ENCODE measurements at regions not wholly inside any gene's neighbourhood (a gene's known extent, or its start where the extent isn't known, plus 50 kb on each side); places are given as distances from the start of the nearest gene placed in this dataset.

GRCh38 chr14:53790731-53791500 lies 165.7 kb downstream of the BMP4 start:
- Mint-ChIP-seq H3K36me3 (no peaks in the 10 kb centered on the region), H3K27me3 (no peaks in the 10 kb centered on the region), H3K4me1 (ENCODE audit: unreplicated experiment) (no peaks in the 10 kb centered on the region), H3K4me3 (no peak overlapping the region), H3K9me3 (no peaks in the 10 kb centered on the region), H3K27ac (no peak overlapping the region)
- no peak for DNase-seq (ENCODE audit: extremely low spot score, unreplicated experiment)
- TF ChIP-seq, protein P1, sequence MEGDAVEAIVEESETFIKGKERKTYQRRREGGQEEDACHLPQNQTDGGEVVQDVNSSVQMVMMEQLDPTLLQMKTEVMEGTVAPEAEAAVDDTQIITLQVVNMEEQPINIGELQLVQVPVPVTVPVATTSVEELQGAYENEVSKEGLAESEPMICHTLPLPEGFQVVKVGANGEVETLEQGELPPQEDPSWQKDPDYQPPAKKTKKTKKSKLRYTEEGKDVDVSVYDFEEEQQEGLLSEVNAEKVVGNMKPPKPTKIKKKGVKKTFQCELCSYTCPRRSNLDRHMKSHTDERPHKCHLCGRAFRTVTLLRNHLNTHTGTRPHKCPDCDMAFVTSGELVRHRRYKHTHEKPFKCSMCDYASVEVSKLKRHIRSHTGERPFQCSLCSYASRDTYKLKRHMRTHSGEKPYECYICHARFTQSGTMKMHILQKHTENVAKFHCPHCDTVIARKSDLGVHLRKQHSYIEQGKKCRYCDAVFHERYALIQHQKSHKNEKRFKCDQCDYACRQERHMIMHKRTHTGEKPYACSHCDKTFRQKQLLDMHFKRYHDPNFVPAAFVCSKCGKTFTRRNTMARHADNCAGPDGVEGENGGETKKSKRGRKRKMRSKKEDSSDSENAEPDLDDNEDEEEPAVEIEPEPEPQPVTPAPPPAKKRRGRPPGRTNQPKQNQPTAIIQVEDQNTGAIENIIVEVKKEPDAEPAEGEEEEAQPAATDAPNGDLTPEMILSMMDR (conservative IDR thresholded peaks at IDR 0.05), result no peak

DNA sequence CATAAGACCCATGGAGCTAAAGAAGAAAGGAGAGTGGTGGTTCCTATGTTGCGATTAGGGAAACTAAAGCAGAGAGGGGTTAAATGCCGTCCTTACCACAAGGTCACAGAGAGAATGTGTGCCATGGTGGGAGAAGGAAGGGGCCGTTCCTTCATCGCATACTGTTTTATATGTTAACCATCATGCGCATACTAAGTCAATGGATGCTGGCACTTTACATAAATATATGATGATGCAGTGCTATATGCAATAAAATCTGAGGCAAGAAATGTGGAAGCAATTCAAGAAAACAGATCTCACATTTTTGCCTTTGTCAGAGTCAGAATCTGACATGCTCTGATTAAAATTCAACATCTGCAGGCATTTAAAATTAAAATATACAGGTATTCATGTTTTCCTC lies 168.1 kb downstream of the BMP4 start:
- Mint-ChIP-seq H3K4me3 (no peak overlapping the region), H3K27me3 (no peaks in the 10 kb centered on the region), H3K36me3 (no peaks in the 10 kb centered on the region), H3K27ac (no peak overlapping the region), H3K9me3 (no peaks in the 10 kb centered on the region), H3K4me1 (ENCODE audit: unreplicated experiment) (no peaks in the 10 kb centered on the region)
- TF ChIP-seq, protein P1 (conservative IDR thresholded peaks at IDR 0.05), result no peak
- no peak for DNase-seq (ENCODE audit: extremely low spot score, unreplicated experiment)

DNA sequence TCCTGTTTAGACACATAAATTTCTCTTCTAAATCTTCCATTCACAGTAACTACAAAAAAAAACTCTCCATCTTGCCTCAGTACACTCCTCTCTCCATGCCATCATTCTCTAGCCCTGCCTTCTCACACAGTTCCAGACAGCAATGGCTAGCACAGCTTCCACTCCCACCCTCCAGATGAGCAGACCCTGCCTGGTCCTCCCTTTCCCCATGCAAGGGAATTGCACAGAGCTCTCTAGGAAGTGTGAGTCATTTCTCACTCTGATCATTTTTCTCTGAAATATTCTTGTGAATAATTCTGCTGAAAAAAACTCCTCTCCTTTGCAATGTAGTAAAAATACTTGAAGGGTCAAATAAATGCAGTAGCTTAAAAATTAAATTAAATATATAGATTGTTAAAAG lies 170.6 kb downstream of the BMP4 start:
- TF ChIP-seq, protein P1 (conservative IDR thresholded peaks at IDR 0.05), result no peak
- H3K4me1 Mint-ChIP-seq (ENCODE audit: unreplicated experiment), result no peaks in the 10 kb centered on the region
- H3K36me3 Mint-ChIP-seq, result no peaks in the 10 kb centered on the region
- no peak overlapping the region for H3K27ac Mint-ChIP-seq
- no peaks in the 10 kb centered on the region for H3K27me3 Mint-ChIP-seq
- no peaks in the 10 kb centered on the region for H3K9me3 Mint-ChIP-seq
- H3K4me3 Mint-ChIP-seq, result no peak overlapping the region
- DNase-seq (ENCODE audit: extremely low spot score, unreplicated experiment), result no peak

DNA sequence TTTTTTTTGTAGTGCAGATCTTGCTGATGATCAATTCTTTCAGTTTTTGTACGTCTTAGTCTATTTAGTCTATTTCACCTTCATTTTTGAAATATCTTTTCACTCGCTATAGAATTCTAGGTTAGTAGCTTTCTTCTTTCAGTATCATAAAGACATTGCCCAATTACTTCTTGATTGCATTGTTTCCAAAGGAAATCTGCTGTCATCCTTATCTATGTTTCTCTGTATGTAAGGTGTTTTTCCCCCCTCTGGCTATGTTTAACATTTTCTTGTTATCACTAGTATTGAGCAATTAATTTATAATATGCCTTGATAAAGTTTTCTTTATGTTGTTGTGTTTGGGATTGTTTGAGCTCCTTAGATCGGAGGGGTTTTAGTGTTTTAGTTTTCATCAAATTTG lies 171.9 kb downstream of the BMP4 start:
- no peaks in the 10 kb centered on the region for H3K36me3 Mint-ChIP-seq
- no peaks in the 10 kb centered on the region for H3K9me3 Mint-ChIP-seq
- no peaks in the 10 kb centered on the region for H3K27me3 Mint-ChIP-seq
- H3K4me1 Mint-ChIP-seq (ENCODE audit: unreplicated experiment), result no peaks in the 10 kb centered on the region
- TF ChIP-seq, protein P1 (conservative IDR thresholded peaks at IDR 0.05), result no peak
- no peak overlapping the region for H3K27ac Mint-ChIP-seq
- no peak for DNase-seq (ENCODE audit: extremely low spot score, unreplicated experiment)
- no peak overlapping the region for H3K4me3 Mint-ChIP-seq

- DNase-seq (ENCODE audit: extremely low spot score, unreplicated experiment), result no peak
- TF ChIP-seq, protein P1 (conservative IDR thresholded peaks at IDR 0.05), result no peak
- H3K9me3 Mint-ChIP-seq, result no peaks in the 10 kb centered on the region
- no peaks in the 10 kb centered on the region for H3K36me3 Mint-ChIP-seq
- no peak overlapping the region for H3K27ac Mint-ChIP-seq
- no peaks in the 10 kb centered on the region for H3K27me3 Mint-ChIP-seq
- no peak overlapping the region for H3K4me3 Mint-ChIP-seq
- H3K4me1 Mint-ChIP-seq (ENCODE audit: unreplicated experiment), result no peaks in the 10 kb centered on the region
These were observed 173.4 kb downstream of the BMP4 start for GRCh38 chr14:53783256-53783655.
